ENCODE measurements at regions not wholly inside any gene's neighbourhood (a gene's known extent, or its start where the extent isn't known, plus 50 kb on each side); places are given as distances from the start of the nearest gene placed in this dataset.

DNA sequence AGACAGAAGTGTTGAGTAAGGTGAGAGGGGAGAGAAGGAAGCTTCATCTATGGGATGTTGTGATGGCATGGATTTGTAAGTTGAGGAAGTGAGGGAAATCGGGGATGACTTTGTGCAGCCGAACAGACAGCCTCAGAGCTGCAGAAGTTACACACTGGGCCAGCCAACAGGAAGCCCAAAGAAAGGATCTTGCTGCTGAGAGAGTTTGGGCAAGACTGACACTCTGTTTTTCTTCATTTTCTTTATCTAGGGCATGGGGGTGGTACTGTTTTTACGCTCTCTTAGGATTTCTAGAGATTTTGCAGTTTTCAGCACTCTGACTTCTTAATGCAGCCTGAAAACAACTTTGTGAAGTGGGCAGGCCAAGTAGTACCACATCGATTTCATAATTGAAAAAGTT is 509.9 kb upstream of the TENM4 start:
- no peak for TF ChIP-seq POLR2AphosphoS5 (IDR thresholded peaks at IDR 0.05; ENCODE audit: low read depth)
- no peak for TF ChIP-seq CTCF (IDR thresholded peaks at IDR 0.05; ENCODE audit: insufficient read depth, low read length)
- TF ChIP-seq, protein P1, sequence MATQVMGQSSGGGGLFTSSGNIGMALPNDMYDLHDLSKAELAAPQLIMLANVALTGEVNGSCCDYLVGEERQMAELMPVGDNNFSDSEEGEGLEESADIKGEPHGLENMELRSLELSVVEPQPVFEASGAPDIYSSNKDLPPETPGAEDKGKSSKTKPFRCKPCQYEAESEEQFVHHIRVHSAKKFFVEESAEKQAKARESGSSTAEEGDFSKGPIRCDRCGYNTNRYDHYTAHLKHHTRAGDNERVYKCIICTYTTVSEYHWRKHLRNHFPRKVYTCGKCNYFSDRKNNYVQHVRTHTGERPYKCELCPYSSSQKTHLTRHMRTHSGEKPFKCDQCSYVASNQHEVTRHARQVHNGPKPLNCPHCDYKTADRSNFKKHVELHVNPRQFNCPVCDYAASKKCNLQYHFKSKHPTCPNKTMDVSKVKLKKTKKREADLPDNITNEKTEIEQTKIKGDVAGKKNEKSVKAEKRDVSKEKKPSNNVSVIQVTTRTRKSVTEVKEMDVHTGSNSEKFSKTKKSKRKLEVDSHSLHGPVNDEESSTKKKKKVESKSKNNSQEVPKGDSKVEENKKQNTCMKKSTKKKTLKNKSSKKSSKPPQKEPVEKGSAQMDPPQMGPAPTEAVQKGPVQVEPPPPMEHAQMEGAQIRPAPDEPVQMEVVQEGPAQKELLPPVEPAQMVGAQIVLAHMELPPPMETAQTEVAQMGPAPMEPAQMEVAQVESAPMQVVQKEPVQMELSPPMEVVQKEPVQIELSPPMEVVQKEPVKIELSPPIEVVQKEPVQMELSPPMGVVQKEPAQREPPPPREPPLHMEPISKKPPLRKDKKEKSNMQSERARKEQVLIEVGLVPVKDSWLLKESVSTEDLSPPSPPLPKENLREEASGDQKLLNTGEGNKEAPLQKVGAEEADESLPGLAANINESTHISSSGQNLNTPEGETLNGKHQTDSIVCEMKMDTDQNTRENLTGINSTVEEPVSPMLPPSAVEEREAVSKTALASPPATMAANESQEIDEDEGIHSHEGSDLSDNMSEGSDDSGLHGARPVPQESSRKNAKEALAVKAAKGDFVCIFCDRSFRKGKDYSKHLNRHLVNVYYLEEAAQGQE (IDR thresholded peaks at IDR 0.05; ENCODE audit: insufficient replicate concordance, low read depth): no peak
- TF ChIP-seq GABPA (IDR thresholded peaks at IDR 0.05; ENCODE audit: low read depth): no peak

All from HL-60 (cell line).